ENCODE measurements at regions not wholly inside any gene's neighbourhood (a gene's known extent, or its start where the extent isn't known, plus 50 kb on each side); places are given as distances from the start of the nearest gene placed in this dataset.

GRCh38 chr7:48837266-48837665 is 87.1 kb upstream of the CDC14C start:
- no peaks in the 10 kb centered on the region for H3F3A ChIP-seq (replicated peaks; ENCODE audit: low read depth)
- no peak for ATAC-seq
- Mint-ChIP-seq H3K4me1 (no peaks in the 10 kb centered on the region), H3K9me3 (no peaks in the 10 kb centered on the region), H3K36me3 (ENCODE audit: low read depth) (no peaks in the 10 kb centered on the region), H3K27ac (no peak overlapping the region), H3K4me3 (no peak overlapping the region), H3K27me3 (ENCODE audit: insufficient read depth, low read depth, poor library complexity) (peaks cover 2% of the 10 kb centered on the region)
- no peak overlapping the region for H3K4me2 ChIP-seq
- no peak overlapping the region for H2AFZ ChIP-seq
- H3K9me2 ChIP-seq (ENCODE audit: insufficient read depth) = peaks cover 15% of the 10 kb centered on the region; the same call in 1 of the 2 replicates
- DNase-seq (ENCODE audit: low spot score) = no peak
- H3K27ac ChIP-seq (ENCODE audit: low read depth) = no peak overlapping the region
- H3K4me1 ChIP-seq (ENCODE audit: insufficient read depth) = no peaks in the 10 kb centered on the region
- H3K79me2 ChIP-seq (replicated peaks; ENCODE audit: insufficient read depth) = no peaks in the 10 kb centered on the region
- H4K20me1 ChIP-seq (replicated peaks; ENCODE audit: insufficient read depth) = no peaks in the 10 kb centered on the region
- H3K36me3 ChIP-seq (ENCODE audit: insufficient read depth) = no peaks in the 10 kb centered on the region
- H3K27me3 ChIP-seq (ENCODE audit: insufficient read depth) = no peaks in the 10 kb centered on the region
- no peak overlapping the region for H3K4me3 ChIP-seq
- no peak for TF ChIP-seq ZNF114 (CRISPR knock-in tag; IDR thresholded peaks at IDR 0.05)
- TF ChIP-seq EZH2phosphoT487 (IDR thresholded peaks at IDR 0.05; ENCODE audit: unreplicated experiment) = no peak
- TF ChIP-seq EZH2 (IDR thresholded peaks at IDR 0.05; ENCODE audit: low read depth, unreplicated experiment) = no peak
- no peak for TF ChIP-seq REST (IDR thresholded peaks at IDR 0.05; ENCODE audit: unreplicated experiment)
- TF ChIP-seq CREB1 (CRISPR knock-in tag; IDR thresholded peaks at IDR 0.05; ENCODE audit: low read depth) = no peak
- no peak for TF ChIP-seq ETS1 (IDR thresholded peaks at IDR 0.05)
- TF ChIP-seq JUNB (IDR thresholded peaks at IDR 0.05; ENCODE audit: unreplicated experiment) = no peak
- TF ChIP-seq POLR2AphosphoS5 (IDR thresholded peaks at IDR 0.05; ENCODE audit: low read depth) = no peak
- no peak for TF ChIP-seq NANOG (IDR thresholded peaks at IDR 0.05; ENCODE audit: borderline replicate concordance)
- no peak for TF ChIP-seq ZNF331 (CRISPR knock-in tag; IDR thresholded peaks at IDR 0.05; ENCODE audit: low read depth)
- TF ChIP-seq CTCF (conservative IDR thresholded peaks at IDR 0.05; ENCODE audit: low read depth in 2 of 2) = no peak
- no peak for TF ChIP-seq ZNF462 (CRISPR knock-in tag; IDR thresholded peaks at IDR 0.05)
